ENCODE measurements at regions not wholly inside any gene's neighbourhood (a gene's known extent, or its start where the extent isn't known, plus 50 kb on each side); places are given as distances from the start of the nearest gene placed in this dataset.

GRCh38 chr6:133128191-133128590 is 113.0 kb upstream of the EYA4 start:
- TF ChIP-seq POLR2AphosphoS5 (IDR thresholded peaks at IDR 0.05; ENCODE audit: low read depth, low read length) (no peak), TAF1 (IDR thresholded peaks at IDR 0.05; ENCODE audit: borderline replicate concordance, insufficient read depth, low read length) (no peak), SIN3A (IDR thresholded peaks at IDR 0.05; ENCODE audit: borderline replicate concordance, insufficient read depth, low read length) (no peak), FOXP2 (optimal IDR thresholded peaks at IDR 0.05; ENCODE audit: borderline replicate concordance, extremely low read depth, extremely low read length, insufficient read depth) (no peak)
- TF ChIP-seq, protein P1, sequence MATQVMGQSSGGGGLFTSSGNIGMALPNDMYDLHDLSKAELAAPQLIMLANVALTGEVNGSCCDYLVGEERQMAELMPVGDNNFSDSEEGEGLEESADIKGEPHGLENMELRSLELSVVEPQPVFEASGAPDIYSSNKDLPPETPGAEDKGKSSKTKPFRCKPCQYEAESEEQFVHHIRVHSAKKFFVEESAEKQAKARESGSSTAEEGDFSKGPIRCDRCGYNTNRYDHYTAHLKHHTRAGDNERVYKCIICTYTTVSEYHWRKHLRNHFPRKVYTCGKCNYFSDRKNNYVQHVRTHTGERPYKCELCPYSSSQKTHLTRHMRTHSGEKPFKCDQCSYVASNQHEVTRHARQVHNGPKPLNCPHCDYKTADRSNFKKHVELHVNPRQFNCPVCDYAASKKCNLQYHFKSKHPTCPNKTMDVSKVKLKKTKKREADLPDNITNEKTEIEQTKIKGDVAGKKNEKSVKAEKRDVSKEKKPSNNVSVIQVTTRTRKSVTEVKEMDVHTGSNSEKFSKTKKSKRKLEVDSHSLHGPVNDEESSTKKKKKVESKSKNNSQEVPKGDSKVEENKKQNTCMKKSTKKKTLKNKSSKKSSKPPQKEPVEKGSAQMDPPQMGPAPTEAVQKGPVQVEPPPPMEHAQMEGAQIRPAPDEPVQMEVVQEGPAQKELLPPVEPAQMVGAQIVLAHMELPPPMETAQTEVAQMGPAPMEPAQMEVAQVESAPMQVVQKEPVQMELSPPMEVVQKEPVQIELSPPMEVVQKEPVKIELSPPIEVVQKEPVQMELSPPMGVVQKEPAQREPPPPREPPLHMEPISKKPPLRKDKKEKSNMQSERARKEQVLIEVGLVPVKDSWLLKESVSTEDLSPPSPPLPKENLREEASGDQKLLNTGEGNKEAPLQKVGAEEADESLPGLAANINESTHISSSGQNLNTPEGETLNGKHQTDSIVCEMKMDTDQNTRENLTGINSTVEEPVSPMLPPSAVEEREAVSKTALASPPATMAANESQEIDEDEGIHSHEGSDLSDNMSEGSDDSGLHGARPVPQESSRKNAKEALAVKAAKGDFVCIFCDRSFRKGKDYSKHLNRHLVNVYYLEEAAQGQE (IDR thresholded peaks at IDR 0.05; ENCODE audit: insufficient read depth in 1 of 2, low read depth in 2 of 2, low read length in 2 of 2): no peak

DNA sequence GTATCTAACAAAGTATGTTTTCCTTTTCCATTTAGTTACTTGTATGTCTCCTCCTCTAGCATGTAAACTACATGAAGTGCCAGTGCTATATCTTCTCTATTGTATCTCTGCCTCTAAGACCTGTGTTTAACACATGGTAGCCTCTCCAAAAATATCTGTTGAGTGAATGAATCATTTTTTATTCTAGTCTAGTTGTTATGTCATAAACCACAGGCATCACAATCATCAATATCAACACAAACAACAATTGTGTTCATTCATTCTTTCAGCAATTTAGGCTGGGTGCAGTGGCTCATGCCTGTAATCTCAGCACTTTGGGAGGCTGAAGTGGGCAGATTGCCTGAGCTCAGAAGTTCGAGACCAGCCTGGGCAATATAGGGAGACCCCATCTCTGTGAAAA is 111.6 kb upstream of the EYA4 start:
- TF ChIP-seq POLR2AphosphoS5 (IDR thresholded peaks at IDR 0.05; ENCODE audit: low read depth, low read length) (no peak), SIN3A (IDR thresholded peaks at IDR 0.05; ENCODE audit: borderline replicate concordance, insufficient read depth, low read length) (no peak), TAF1 (IDR thresholded peaks at IDR 0.05; ENCODE audit: borderline replicate concordance, insufficient read depth, low read length) (no peak), FOXP2 (optimal IDR thresholded peaks at IDR 0.05; ENCODE audit: borderline replicate concordance, extremely low read depth, extremely low read length, insufficient read depth) (no peak)
- TF ChIP-seq, protein P1 (IDR thresholded peaks at IDR 0.05; ENCODE audit: insufficient read depth in 1 of 2, low read depth in 2 of 2, low read length in 2 of 2): no peak

DNA sequence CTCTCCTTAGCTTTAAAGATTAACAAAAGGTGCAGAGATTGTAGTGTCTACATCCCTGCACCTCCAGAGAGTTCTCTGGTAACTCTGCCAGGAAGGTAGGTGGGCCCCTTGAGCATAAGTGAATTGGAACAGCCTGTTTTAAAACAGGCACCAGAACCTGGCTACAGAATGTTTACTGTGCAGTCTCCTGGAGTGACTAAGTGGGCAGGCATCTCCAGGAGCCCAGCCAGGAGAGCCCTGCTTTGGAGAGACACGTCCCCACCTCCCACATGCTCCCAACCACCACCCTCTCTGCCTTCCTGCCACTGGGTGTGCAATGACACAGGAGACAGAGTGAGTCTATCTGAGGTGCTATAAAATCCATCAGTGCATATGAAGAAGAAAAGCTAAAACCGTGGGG is 110.3 kb upstream of the EYA4 start:
- TF ChIP-seq, protein P1 (IDR thresholded peaks at IDR 0.05; ENCODE audit: insufficient read depth in 1 of 2, low read depth in 2 of 2, low read length in 2 of 2): no peak
- no peak for TF ChIP-seq FOXP2 (optimal IDR thresholded peaks at IDR 0.05; ENCODE audit: borderline replicate concordance, extremely low read depth, extremely low read length, insufficient read depth)
- no peak for TF ChIP-seq POLR2AphosphoS5 (IDR thresholded peaks at IDR 0.05; ENCODE audit: low read depth, low read length)
- TF ChIP-seq TAF1 (IDR thresholded peaks at IDR 0.05; ENCODE audit: borderline replicate concordance, insufficient read depth, low read length): no peak
- TF ChIP-seq SIN3A (IDR thresholded peaks at IDR 0.05; ENCODE audit: borderline replicate concordance, insufficient read depth, low read length): no peak

DNA sequence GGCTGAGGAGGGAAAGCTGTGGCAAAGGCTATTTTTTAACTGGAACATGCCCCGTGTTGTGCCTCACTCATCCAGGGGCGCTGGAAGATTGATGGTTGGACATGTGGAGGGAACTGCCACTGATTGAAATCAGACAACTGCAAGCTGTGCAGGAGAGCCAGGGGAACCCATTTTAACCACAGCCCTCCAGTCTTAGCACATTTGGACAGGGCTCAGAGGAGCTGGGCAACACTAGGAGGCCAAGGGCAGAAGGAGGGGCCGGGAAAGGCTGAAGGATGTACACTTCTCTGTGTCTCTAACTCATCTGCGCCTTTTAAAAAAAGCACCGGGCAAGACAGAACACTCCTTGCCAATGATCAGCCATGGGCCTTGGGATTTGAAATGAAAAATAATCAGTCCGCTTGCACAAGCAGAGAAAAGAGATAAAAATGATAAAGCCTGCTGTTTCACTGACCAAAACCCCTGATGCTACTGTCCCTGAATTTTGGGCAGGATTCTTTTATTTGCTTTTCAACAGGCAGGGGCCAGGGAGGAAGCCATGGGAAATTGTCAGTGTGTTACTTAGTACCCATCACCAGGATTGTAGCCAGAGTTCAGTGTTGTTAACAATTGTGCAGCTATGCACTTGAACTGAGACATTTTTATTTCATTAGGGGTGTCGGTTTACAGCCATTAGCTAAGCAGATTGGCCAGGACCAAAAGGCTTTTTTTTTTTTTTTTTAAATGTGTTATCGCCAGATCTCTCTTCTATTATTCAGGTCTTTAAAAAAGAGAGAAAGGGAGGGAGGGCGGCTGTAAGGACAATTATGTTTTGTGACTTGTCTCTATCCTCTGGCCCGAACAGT is 109.3 kb upstream of the EYA4 start:
- TF ChIP-seq, protein P1 (IDR thresholded peaks at IDR 0.05; ENCODE audit: insufficient read depth in 1 of 2, low read depth in 2 of 2, low read length in 2 of 2): no peak
- TF ChIP-seq TAF1 (IDR thresholded peaks at IDR 0.05; ENCODE audit: borderline replicate concordance, insufficient read depth, low read length) (no peak), POLR2AphosphoS5 (IDR thresholded peaks at IDR 0.05; ENCODE audit: low read depth, low read length) (no peak), SIN3A (IDR thresholded peaks at IDR 0.05; ENCODE audit: borderline replicate concordance, insufficient read depth, low read length) (no peak), FOXP2 (optimal IDR thresholded peaks at IDR 0.05; ENCODE audit: borderline replicate concordance, extremely low read depth, extremely low read length, insufficient read depth) (no peak)
